Colonic mucosa (tissue), 4 donors: ENCODE measurements at regions not wholly inside any gene's neighbourhood (a gene's known extent, or its start where the extent isn't known, plus 50 kb on each side); places are given as distances from the start of the nearest gene placed in this dataset.

Experiments used
- DNase-seq: peaks from one replicate; pipeline ENCODE4 v3.0.0-alpha.2; 2020
- H3K27ac ChIP-seq: fragments of 200-600 bp; one replicate; pipeline ENCODE4 v1.8.0; 2021
- H3K27me3 ChIP-seq: fragments of 200-600 bp; one replicate; pipeline ENCODE4 v1.8.0; 2021
- H3K36me3 ChIP-seq: fragments of 200-600 bp; one replicate; pipeline ENCODE4 v1.8.0; 2021
- H3K4me1 ChIP-seq: fragments of 200-600 bp; one replicate; pipeline ENCODE4 v1.8.0; 2021; ENCODE audit warnings: mild to moderate bottlenecking
- H3K4me3 ChIP-seq: fragments of 200-600 bp; one replicate; pipeline ENCODE4 v1.8.0; 2021
- H3K9ac ChIP-seq, 2 donors: one replicate each; pipeline ENCODE4 v1.7.0; 2013; ENCODE audit warnings: control low read depth in 2 of 2, low read depth in 2 of 2, low read length in 2 of 2
- H3K9me3 ChIP-seq: fragments of 200-600 bp; one replicate; pipeline ENCODE4 v1.8.0; 2021
- CTCF ChIP-seq: fragments of 200-600 bp; IDR thresholded peaks from one replicate; pipeline ENCODE4 v1.8.0; 2022; ENCODE audit warnings: antibody characterized with exemption, mild to moderate bottlenecking
- intact Hi-C: fragments of 100-400 bp; cut with DNase I; formaldehyde crosslinking; loops from one replicate; pipeline ENCODE4 v1.14.1; 2022
- donor health status: healthy.
- donor health status: DM: no; HTN: no; CAD: no.
- donor health status: DM: no; HTN: no; CAD: no.

- no peak for DNase-seq
- intact Hi-C loops: no loop called here
Observed at GRCh38 chr3:98644168-98644567, 50.8 kb upstream of the CPOX start.

GRCh38 chr3:98645039-98645438 lies 51.6 kb upstream of the CPOX start:
- no peak for TF ChIP-seq CTCF
- Histone ChIP-seq H3K4me1 (no peaks in the 10 kb centered on the region), H3K27ac (no peak overlapping the region), H3K9ac (no peak overlapping the region), H3K4me3 (no peak overlapping the region), H3K9me3 (no peaks in the 10 kb centered on the region), H3K36me3 (no peaks in the 10 kb centered on the region), H3K27me3 (no peaks in the 10 kb centered on the region)
- intact Hi-C loops: no loop called here
- no peak for DNase-seq

More at GRCh38 chr3:98644168-98644567, 50.8 kb upstream of the CPOX start:
- Histone ChIP-seq H3K27ac (no peak overlapping the region), H3K4me3 (no peak overlapping the region), H3K36me3 (no peaks in the 10 kb centered on the region), H3K9me3 (no peaks in the 10 kb centered on the region), H3K4me1 (no peaks in the 10 kb centered on the region), H3K27me3 (no peaks in the 10 kb centered on the region), H3K9ac (no peak overlapping the region)
- TF ChIP-seq CTCF: no peak

- TF ChIP-seq CTCF: no peak
- Histone ChIP-seq H3K9ac (no peak overlapping the region), H3K9me3 (no peaks in the 10 kb centered on the region), H3K4me1 (no peaks in the 10 kb centered on the region), H3K27me3 (no peaks in the 10 kb centered on the region), H3K4me3 (no peak overlapping the region), H3K27ac (no peak overlapping the region), H3K36me3 (no peaks in the 10 kb centered on the region)
- intact Hi-C loops: no loop called here
- no peak for DNase-seq
Observed at GRCh38 chr3:98646680-98647079, 53.3 kb upstream of the CPOX start.

GRCh38 chr3:98647197-98647596 lies 53.8 kb upstream of the CPOX start:
- intact Hi-C loops: no loop called here
- H3K27me3 ChIP-seq: no peaks in the 10 kb centered on the region
- H3K36me3 ChIP-seq: no peaks in the 10 kb centered on the region
- no peak overlapping the region for H3K27ac ChIP-seq
- no peak overlapping the region for H3K9ac ChIP-seq
- H3K4me3 ChIP-seq: no peak overlapping the region
- DNase-seq: no peak
- no peaks in the 10 kb centered on the region for H3K4me1 ChIP-seq
- TF ChIP-seq CTCF: no peak
- H3K9me3 ChIP-seq: no peaks in the 10 kb centered on the region

- DNase-seq: no peak
- H3K4me3 ChIP-seq: no peak overlapping the region
- no peak overlapping the region for H3K9ac ChIP-seq
- no peak for TF ChIP-seq CTCF
- no peaks in the 10 kb centered on the region for H3K27me3 ChIP-seq
- H3K27ac ChIP-seq: no peak overlapping the region
- no peaks in the 10 kb centered on the region for H3K4me1 ChIP-seq
- H3K36me3 ChIP-seq: no peaks in the 10 kb centered on the region
- intact Hi-C loops: no loop called here
- no peaks in the 10 kb centered on the region for H3K9me3 ChIP-seq
Observed at GRCh38 chr3:98650971-98651779, 57.8 kb upstream of the CPOX start.
